Transverse colon (tissue), 4 donors: ENCODE measurements at regions not wholly inside any gene's neighbourhood (a gene's known extent, or its start where the extent isn't known, plus 50 kb on each side); places are given as distances from the start of the nearest gene placed in this dataset.

Experiments used
- CTCF ChIP-seq, 5 experiments: fragments of 200-600 bp in 3 of 5; fragments of 450-650 bp in 2 of 5; sonication (generic) in 3 of 5; IDR thresholded peaks; 1 replicate in 2 of 5; 2 replicates in 3 of 5; pipeline ENCODE4 v1.5.1; 2016 to 2017; ENCODE audit warnings: antibody characterized with exemption in 5 of 5, inconsistent platforms in 3 of 5, mild to moderate bottlenecking in 2 of 5, moderate library complexity in 1 of 5
- EP300 ChIP-seq: sonication (generic); formaldehyde crosslinking; IDR thresholded peaks from one replicate; pipeline ENCODE4 v1.6.1; 2017; ENCODE audit warnings: antibody characterized with exemption, low read depth
- POLR2A ChIP-seq: fragments of 450-650 bp; IDR thresholded peaks from one replicate; pipeline ENCODE4 v1.6.1; 2016; ENCODE audit warnings: antibody characterized with exemption, mild to moderate bottlenecking, moderate library complexity
- POLR2AphosphoS5 ChIP-seq, 3 donors: sonication (generic); formaldehyde crosslinking; IDR thresholded peaks; one replicate each; pipeline ENCODE4 v1.6.1; 2016; ENCODE audit warnings: antibody characterized with exemption in 3 of 3

GRCh38 chr10:131750973-131751826 lies 149.6 kb upstream of the PPP2R2D start:
- TF ChIP-seq CTCF (IDR thresholded peaks at IDR 0.05) (no peak), POLR2A (no peak), EP300 (no peak), POLR2AphosphoS5 (IDR thresholded peaks at IDR 0.05) (no peak)
